Fibroblast of the aortic adventitia (primary cell): ENCODE measurements at regions not wholly inside any gene's neighbourhood (a gene's known extent, or its start where the extent isn't known, plus 50 kb on each side); places are given as distances from the start of the nearest gene placed in this dataset.

Experiments
- DNase-seq: peaks from one replicate; pipeline ENCODE4 v3.0.0-alpha.2; 2010; ENCODE audit warnings: low read depth
- H3K4me3 ChIP-seq: 2 replicates; pipeline ENCODE4 v1.5.1; 2011; ENCODE audit warnings: low read depth, mild to moderate bottlenecking, control low read depth, low read length, moderate library complexity
- CTCF ChIP-seq: IDR thresholded peaks from 2 replicates; pipeline ENCODE4 v1.5.1; 2011; ENCODE audit warnings: mild to moderate bottlenecking, low read length, control low read depth, inconsistent platforms; ENCODE audit not compliant: insufficient read depth

GRCh38 chr6:90399970-90400369 is 103.3 kb upstream of the BACH2 start:
- no peak overlapping the region for H3K4me3 ChIP-seq
- no peak for TF ChIP-seq CTCF
- DNase-seq: no peak

- no peak overlapping the region for H3K4me3 ChIP-seq
- no peak for DNase-seq
- no peak for TF ChIP-seq CTCF
These were observed 101.5 kb upstream of the BACH2 start for GRCh38 chr6:90397929-90398674.

GRCh38 chr6:90397047-90397446 is 100.4 kb upstream of the BACH2 start:
- H3K4me3 ChIP-seq: no peak overlapping the region
- DNase-seq: no peak
- no peak for TF ChIP-seq CTCF

- peak; percentile 83 for TF ChIP-seq CTCF
- no peak overlapping the region for H3K4me3 ChIP-seq
- DNase-seq: peak; percentile 77
These were observed 96.7 kb upstream of the BACH2 start for GRCh38 chr6:90393232-90393884.

- no peak for TF ChIP-seq CTCF
- DNase-seq: no peak
- no peak overlapping the region for H3K4me3 ChIP-seq
These were observed 93.7 kb upstream of the BACH2 start for GRCh38 chr6:90390379-90390778.

- DNase-seq: no peak
- no peak for TF ChIP-seq CTCF
- no peak overlapping the region for H3K4me3 ChIP-seq
These were observed 91.8 kb upstream of the BACH2 start for GRCh38 chr6:90388395-90388794.
